ENCODE measurements at regions not wholly inside any gene's neighbourhood (a gene's known extent, or its start where the extent isn't known, plus 50 kb on each side); places are given as distances from the start of the nearest gene placed in this dataset.

GRCh38 chr4:54568184-54568583 is 89.6 kb upstream of the KIT start (continued):
- TF ChIP-seq PBX3 (IDR thresholded peaks at IDR 0.05) (peak; percentile 98), REST (IDR thresholded peaks at IDR 0.05; ENCODE audit: low read depth, low read length) (peak; percentile 35; the same call in 1 of the 2 replicates), SIN3A (IDR thresholded peaks at IDR 0.05; ENCODE audit: borderline replicate concordance, low read depth, low read length) (peak; percentile 37; the same call in 1 of the 2 replicates), EP300 (IDR thresholded peaks at IDR 0.05; ENCODE audit: borderline replicate concordance in 1 of 2, low read depth in 1 of 2, low read length in 1 of 2) (peak; percentile 16 to 97; a peak in 3 of 4 replicates), TEAD4 (IDR thresholded peaks at IDR 0.05; ENCODE audit: borderline replicate concordance, insufficient read depth) (peak; percentile 91), GATA2 (CRISPR knock-in tag; IDR thresholded peaks at IDR 0.05) (no peak), POLR2AphosphoS5 (IDR thresholded peaks at IDR 0.05; ENCODE audit: low read depth, low read length) (peak; percentile 72; the same call in 1 of the 2 replicates), TCF12 (IDR thresholded peaks at IDR 0.05) (peak; percentile 92), CTCF (IDR thresholded peaks at IDR 0.05) (no peak)
- TF ChIP-seq, protein P1, sequence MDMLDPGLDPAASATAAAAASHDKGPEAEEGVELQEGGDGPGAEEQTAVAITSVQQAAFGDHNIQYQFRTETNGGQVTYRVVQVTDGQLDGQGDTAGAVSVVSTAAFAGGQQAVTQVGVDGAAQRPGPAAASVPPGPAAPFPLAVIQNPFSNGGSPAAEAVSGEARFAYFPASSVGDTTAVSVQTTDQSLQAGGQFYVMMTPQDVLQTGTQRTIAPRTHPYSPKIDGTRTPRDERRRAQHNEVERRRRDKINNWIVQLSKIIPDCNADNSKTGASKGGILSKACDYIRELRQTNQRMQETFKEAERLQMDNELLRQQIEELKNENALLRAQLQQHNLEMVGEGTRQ (IDR thresholded peaks at IDR 0.05; ENCODE audit: borderline replicate concordance, low read depth, low read length) = no peak

DNA sequence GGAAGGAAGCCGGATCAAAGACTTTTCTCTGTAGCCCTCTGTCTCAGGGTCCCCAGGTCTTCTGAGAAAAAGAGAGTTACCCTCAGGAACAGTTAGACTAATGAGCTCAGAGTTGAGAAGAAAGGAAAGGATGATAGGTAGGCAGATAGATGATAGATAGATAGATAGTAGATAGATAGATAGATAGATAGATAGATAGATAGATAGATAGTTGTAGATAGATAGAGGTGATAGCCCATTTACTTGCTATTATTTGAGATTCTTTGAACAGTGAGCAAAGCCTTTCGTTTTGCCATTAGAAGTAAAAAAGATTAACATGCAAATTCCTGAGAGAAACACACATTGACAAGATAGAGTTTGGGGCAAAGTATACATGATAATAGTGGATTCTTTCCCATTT is 86.9 kb upstream of the KIT start:
- Histone ChIP-seq H3K9ac (no peak overlapping the region), H4K20me1 (ENCODE audit: insufficient read depth) (no peaks in the 10 kb centered on the region), H3K36me3 (replicated peaks in 1 of 2; ENCODE audit: control insufficient read depth in 1 of 2, insufficient read depth in 2 of 2, low read length in 1 of 2) (no peaks in the 10 kb centered on the region), H3K79me2 (ENCODE audit: insufficient read depth) (no peaks in the 10 kb centered on the region), H3K4me2 (no peak overlapping the region), H2AFZ (ENCODE audit: low read depth) (no peak overlapping the region), H3K9me2 (no peaks in the 10 kb centered on the region), H3K9me3 (no peaks in the 10 kb centered on the region), H3K4me1 (ENCODE audit: control insufficient read depth in 1 of 2, insufficient read depth in 2 of 2, low read depth in 1 of 2, low read length in 1 of 2) (peaks cover 3 to 7% of the 10 kb centered on the region in 2 experiments; a peak in 2 of 4 replicates), H3K27ac (ENCODE audit: low read depth in 2 of 2, low read length in 1 of 2) (no peak overlapping the region), H3K4me3 (ENCODE audit: low read depth in 2 of 2, low read length in 1 of 2) (no peak overlapping the region), H3K27me3 (ENCODE audit: insufficient read depth) (no peaks in the 10 kb centered on the region), H3F3A (replicated peaks; ENCODE audit: insufficient read depth) (no peaks in the 10 kb centered on the region)
- WGBS (ENCODE audit: low lambda C conversion rate) = 48% methylated on average over 2 of the region's 2 CpGs
- POLR2A ChIA-PET = no interaction called here
- TF ChIP-seq RXRA (IDR thresholded peaks at IDR 0.05; ENCODE audit: borderline replicate concordance, low read depth) (no peak), SMC3 (IDR thresholded peaks at IDR 0.05; ENCODE audit: low read depth, low read length) (no peak), TEAD4 (IDR thresholded peaks at IDR 0.05; ENCODE audit: borderline replicate concordance, insufficient read depth) (no peak), GABPA (IDR thresholded peaks at IDR 0.05; ENCODE audit: low read depth) (no peak), TCF12 (IDR thresholded peaks at IDR 0.05) (no peak), FOXM1 (IDR thresholded peaks at IDR 0.05; ENCODE audit: low read depth) (no peak), NRF1 (IDR thresholded peaks at IDR 0.05; ENCODE audit: low read depth, low read length) (no peak), POLR2AphosphoS5 (IDR thresholded peaks at IDR 0.05; ENCODE audit: low read depth, low read length) (no peak), JUND (IDR thresholded peaks at IDR 0.05) (no peak)
- TF ChIP-seq, protein P1 (IDR thresholded peaks at IDR 0.05; ENCODE audit: borderline replicate concordance, low read depth, low read length) = no peak
- DNase-seq = no peak
- CTCF ChIA-PET = no interaction called here
